GM12878 (cell line): ENCODE measurements at regions not wholly inside any gene's neighbourhood (a gene's known extent, or its start where the extent isn't known, plus 50 kb on each side); places are given as distances from the start of the nearest gene placed in this dataset.

Source experiments
- ATAC-seq: fragments of 200-7000 bp; cut with Tn5 transposase; 3 replicates; pipeline ENCODE4 v1.9.1; 2020; ENCODE audit warnings: mild to moderate bottlenecking, moderate library complexity
- BruUV-seq: library from RNA; stranded (reverse); fragments of 400-500 nt; replicated peaks from 2 replicates; lab custom pipeline; 2021; lab: Mats Ljungman, UMichigan
- CTCF ChIA-PET: fragments of 300-600 bp; sonication (Branson Sonifier 250); formaldehyde crosslinking; extraction: SDS; loops from one replicate; lab custom pipeline; 2021; ENCODE audit warnings: inconsistent platforms; lab: Yijun Ruan, JAX
- POLR2A ChIA-PET: fragments of 350-600 bp; formaldehyde crosslinking; extraction: SDS; loops from one replicate; lab custom pipeline; 2021; ENCODE audit warnings: inconsistent platforms; lab: Charles Lee
- RAD21 ChIA-PET: fragments of 300-600 bp; sonication (Branson Sonifier 250); formaldehyde crosslinking; loops from one replicate; lab custom pipeline; 2023; ENCODE audit warnings: antibody characterized with exemption; ENCODE audit not compliant: unreplicated experiment; lab: Charles Lee
- SMC1A ChIA-PET: fragments of 300-600 bp; sonication (Branson Sonifier 250); formaldehyde crosslinking; loops from one replicate; lab custom pipeline; 2023; ENCODE audit not compliant: unreplicated experiment, uncharacterized antibody; lab: Charles Lee
- DNase-seq: peaks from one replicate; pipeline ENCODE4 v3.0.0-alpha.2; 2011; ENCODE audit warnings: low read depth, low spot score
- FAIRE-seq: peaks from 3 replicates; lab custom pipeline; 2011; peaks lifted over from hg19 to GRCh38; lab: Jason Lieb, UNC
- H2AFZ ChIP-seq: 2 replicates; pipeline ENCODE4 v1.6.0; 2011; ENCODE audit warnings: low read depth, low read length, control low read depth; ENCODE audit not compliant: control insufficient read depth
- H3K27ac ChIP-seq: 2 replicates; pipeline ENCODE4 v1.5.1; 2011; ENCODE audit warnings: control low read depth; ENCODE audit not compliant: control insufficient read depth, insufficient read depth
- H3K27me3 ChIP-seq, 2 experiments: replicated peaks in 1 of 2; 2 replicates each; pipeline versions ENCODE4 v1.6.0 to v1.6.1; 2011; ENCODE audit warnings: low read length in 1 of 2; ENCODE audit not compliant: control insufficient read depth in 2 of 2, insufficient read depth in 2 of 2
- H3K36me3 ChIP-seq, 2 experiments: 2 replicates each; pipeline ENCODE4 v1.5.1; 2011; ENCODE audit warnings: low read length in 1 of 2; ENCODE audit not compliant: control insufficient read depth in 2 of 2, insufficient read depth in 2 of 2
- H3K4me1 ChIP-seq: 2 replicates; pipeline ENCODE4 v1.6.1; 2011; ENCODE audit warnings: mild to moderate bottlenecking, low read length, moderate library complexity, mixed read lengths; ENCODE audit not compliant: control insufficient read depth, insufficient read depth
- H3K4me2 ChIP-seq: 2 replicates; pipeline ENCODE4 v1.6.0; 2011; ENCODE audit warnings: control low read depth; ENCODE audit not compliant: control insufficient read depth, insufficient read depth
- H3K4me3 ChIP-seq: fragments of 200-600 bp; sonication (generic); 2 replicates; pipeline ENCODE4 v1.5.1; 2016
- H3K79me2 ChIP-seq: 2 replicates; pipeline ENCODE4 v1.6.0; 2011; ENCODE audit warnings: low read length; ENCODE audit not compliant: control insufficient read depth, insufficient read depth
- H3K9ac ChIP-seq: 2 replicates; pipeline ENCODE4 v1.8.0; 2011; ENCODE audit warnings: low read length, control low read depth, mixed read lengths; ENCODE audit not compliant: control insufficient read depth, insufficient read depth
- H3K9me3 ChIP-seq: replicated peaks from 3 replicates; pipeline ENCODE4 v1.5.1; 2011; ENCODE audit warnings: mild to moderate bottlenecking, low read length; ENCODE audit not compliant: control insufficient read depth, insufficient read depth
- H4K20me1 ChIP-seq: 2 replicates; pipeline ENCODE4 v1.6.0; 2011; ENCODE audit not compliant: control insufficient read depth, insufficient read depth
- CTCF ChIP-seq, 3 experiments: IDR thresholded peaks in 2 of 3; conservative IDR thresholded peaks in 1 of 3; 2 replicates each; pipeline ENCODE4 v1.5.1; 2011; ENCODE audit warnings: low read depth in 3 of 3, low read length in 3 of 3, mild to moderate bottlenecking in 3 of 3, control low read depth in 2 of 3, moderate library complexity in 2 of 3, inconsistent platforms in 1 of 3, mixed read lengths in 1 of 3; ENCODE audit not compliant: control insufficient read depth in 2 of 3, insufficient read depth in 1 of 3; ENCODE audit errors: extremely low read depth in 1 of 3
- FOS ChIP-seq: IDR thresholded peaks from 3 replicates; pipeline ENCODE4 v1.6.1; 2011; ENCODE audit warnings: borderline replicate concordance; ENCODE audit not compliant: insufficient read length; ENCODE audit errors: extremely low read depth
- WGBS: methylation state at CpG from one replicate; pipeline ENCODE4 v1.1.6; 2016; ENCODE audit warnings: low lambda C conversion rate; ENCODE audit not compliant: insufficient replicate concordance, insufficient coverage; ENCODE audit errors: missing lambda C conversion rate; 5-methylcytosine and 5-hydroxymethylcytosine counted together
- in situ Hi-C: fragments of 300-500 bp; cut with MboI; formaldehyde crosslinking; loops from 9 replicates; pipeline ENCODE4 v1.14.3; 2018; ENCODE audit warnings: mixed read lengths
- intact Hi-C: fragments of 100-400 bp; cut with micrococcal nuclease; formaldehyde crosslinking; loops from one replicate; pipeline ENCODE4 v1.14.2; 2022; ENCODE audit not compliant: unreplicated experiment

- WGBS, result 61% methylated on average over 29 of the region's 29 CpGs
- no peak overlapping the region for H3K4me2 ChIP-seq
- BruUV-seq, result no TSS peak
- intact Hi-C loops (no loop called here), in situ Hi-C loops (no loop called here)
- TF ChIP-seq CTCF (IDR thresholded peaks at IDR 0.05 in 2 of 3, conservative IDR thresholded peaks at IDR 0.05 in 1 of 3; ENCODE audit: control insufficient read depth in 2 of 3, extremely low read depth in 1 of 3, insufficient read depth in 1 of 3, low read depth in 3 of 3, low read length in 3 of 3) (0 out of 6 replicates have a peak, but pooled peaks of 1 of the 3 experiments have one; percentile 2), FOS (no peak)
- RAD21 ChIA-PET, result interaction anchor here (1.9 kb wide), 1 partner anchor 12 kb away, joined by 5 read pairs; no protein-coding TSS in a partner anchor
- H3K27me3 ChIP-seq, result no peaks in the 10 kb centered on the region
- H4K20me1 ChIP-seq, result no peaks in the 10 kb centered on the region
- no peaks in the 10 kb centered on the region for H3K79me2 ChIP-seq
- FAIRE-seq (no peak), ATAC-seq (no peak; the same call in 2 of the 3 replicates), DNase-seq (no peak)
- no peaks in the 10 kb centered on the region for H3K36me3 ChIP-seq
- H3K9me3 ChIP-seq, result no peaks in the 10 kb centered on the region; the same call in 1 of the 3 replicates
- CTCF ChIA-PET, result interaction anchor here (1.3 kb wide), 1 partner anchor 97 kb away, joined by 3 read pairs; no protein-coding TSS in a partner anchor
- no peaks in the 10 kb centered on the region for H3K4me1 ChIP-seq
- SMC1A ChIA-PET, result no interaction called here
- no peak overlapping the region for H2AFZ ChIP-seq
- no peak overlapping the region for H3K27ac ChIP-seq
- no peak overlapping the region for H3K4me3 ChIP-seq
- POLR2A ChIA-PET, result no interaction called here
- H3K9ac ChIP-seq, result no peak overlapping the region
Observed at GRCh38 chr7:156515911-156516790, 124.4 kb upstream of the RNF32 start.
